Hindlimb muscle (tissue), 1 donor: ENCODE measurements at regions not wholly inside any gene's neighbourhood (a gene's known extent, or its start where the extent isn't known, plus 50 kb on each side); places are given as distances from the start of the nearest gene placed in this dataset.
"Not testable (repeated sequence)": the region's sequence is repeated elsewhere in the genome, so short reads cannot be mapped to it uniquely, and the experiment has no call there.

Experiments used
- DNase-seq: peaks from one replicate; pipeline ENCODE4 v3.0.0-alpha.2; 2013

- DNase-seq, result no peak
Measured at GRCh38 chr15:36090286-36090946, 489.0 kb upstream of the CDIN1 start.

DNA sequence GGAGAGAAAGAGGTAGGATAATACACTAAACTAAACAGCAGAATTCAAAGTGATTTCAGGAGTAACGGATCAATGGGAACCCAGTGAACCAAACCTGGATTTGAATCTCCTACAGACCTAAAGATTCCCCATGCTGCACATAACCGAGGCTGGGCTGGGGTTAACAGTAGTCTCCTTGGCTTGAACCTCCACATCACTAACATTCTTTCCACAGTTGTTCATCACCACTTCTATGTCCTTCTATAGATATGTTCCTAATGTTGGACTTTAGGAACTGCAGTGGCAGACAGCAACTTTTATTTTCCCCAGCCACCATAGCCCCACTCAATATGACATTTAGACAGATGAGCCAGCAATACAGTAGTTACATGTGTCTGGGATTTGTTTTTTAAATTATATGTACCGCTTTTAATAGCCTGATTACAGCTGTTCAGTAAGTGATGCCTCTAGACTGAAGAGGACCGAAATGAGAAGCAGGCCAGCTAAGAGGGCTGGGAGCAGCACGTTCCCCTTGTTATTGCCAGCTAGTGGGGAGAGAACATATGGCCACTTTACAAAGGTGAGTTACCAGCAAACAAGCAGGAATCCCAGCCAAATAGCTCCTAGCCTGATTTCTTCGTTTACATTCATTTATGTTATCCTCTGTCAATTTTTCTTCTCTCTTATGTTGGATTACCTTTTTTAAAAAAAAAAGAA lies 472.6 kb upstream of the CDIN1 start:
- DNase-seq, result no peak

DNA sequence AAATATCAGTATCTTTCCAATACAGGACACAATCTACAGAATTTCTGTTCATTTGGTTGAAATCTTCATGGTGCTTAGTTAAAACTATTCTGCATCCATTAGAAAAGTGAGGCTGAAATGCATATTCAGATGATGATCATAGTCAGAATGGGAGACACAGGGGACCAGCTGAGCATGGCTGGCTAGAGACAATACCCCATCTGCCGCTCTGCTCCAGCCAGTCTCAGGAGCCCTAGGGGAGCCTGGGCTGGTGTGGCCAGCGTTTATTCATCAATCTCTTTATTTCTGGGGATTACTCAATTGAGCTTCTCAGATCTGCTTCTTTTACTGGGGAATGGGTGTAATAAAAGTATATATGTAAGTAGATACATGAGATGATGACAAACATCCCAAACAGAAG lies 470.9 kb upstream of the CDIN1 start:
- no peak for DNase-seq

DNA sequence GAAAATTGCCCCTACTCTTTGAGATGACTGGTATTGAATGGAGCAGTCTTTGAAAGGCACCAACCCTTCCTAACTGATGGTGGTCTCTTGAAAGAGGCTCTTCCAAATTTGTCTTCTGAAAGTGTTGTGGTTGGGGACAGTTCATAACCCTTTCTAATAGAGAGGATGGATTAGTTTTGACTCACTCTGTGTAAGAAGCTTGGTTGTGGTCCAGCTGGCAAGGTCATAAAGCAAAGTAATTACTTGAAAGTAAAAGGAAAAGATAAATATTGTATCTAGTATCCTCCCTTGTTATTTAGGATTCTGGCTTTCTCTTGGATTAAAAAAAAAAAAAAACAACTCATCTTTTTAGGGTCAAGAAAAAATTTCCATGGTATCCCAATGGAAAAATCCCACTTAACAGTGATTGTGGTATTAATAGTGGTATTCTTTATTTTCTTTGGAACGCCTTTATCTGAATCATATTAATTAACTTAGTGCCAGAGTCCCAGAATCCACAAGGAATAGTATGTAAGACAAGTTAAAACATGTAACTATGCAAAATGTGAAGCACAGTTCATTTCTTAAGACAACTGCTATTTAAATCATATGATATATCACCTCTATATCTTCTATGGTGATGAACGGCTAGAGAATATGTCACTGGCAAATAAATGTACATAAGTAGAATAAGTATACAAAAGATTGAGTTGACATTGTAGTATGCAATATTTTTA lies 469.3 kb upstream of the CDIN1 start:
- no peak for DNase-seq

DNA sequence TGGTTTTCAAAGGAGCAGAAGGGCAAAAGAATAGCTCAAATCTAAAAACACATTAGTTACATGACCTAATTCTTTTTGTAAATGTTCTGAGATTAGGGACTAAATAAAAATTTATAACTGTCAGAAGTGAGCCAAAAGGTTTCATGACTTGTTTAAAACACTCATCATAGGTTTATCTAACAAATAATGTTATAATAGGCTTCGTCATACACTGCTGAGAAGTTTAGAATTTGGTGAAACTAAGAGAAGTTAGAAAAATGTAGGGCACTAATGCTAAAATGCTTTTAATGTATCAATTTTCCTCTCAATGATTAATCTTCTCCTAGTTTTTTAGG lies 468.8 kb upstream of the CDIN1 start:
- no peak for DNase-seq

DNA sequence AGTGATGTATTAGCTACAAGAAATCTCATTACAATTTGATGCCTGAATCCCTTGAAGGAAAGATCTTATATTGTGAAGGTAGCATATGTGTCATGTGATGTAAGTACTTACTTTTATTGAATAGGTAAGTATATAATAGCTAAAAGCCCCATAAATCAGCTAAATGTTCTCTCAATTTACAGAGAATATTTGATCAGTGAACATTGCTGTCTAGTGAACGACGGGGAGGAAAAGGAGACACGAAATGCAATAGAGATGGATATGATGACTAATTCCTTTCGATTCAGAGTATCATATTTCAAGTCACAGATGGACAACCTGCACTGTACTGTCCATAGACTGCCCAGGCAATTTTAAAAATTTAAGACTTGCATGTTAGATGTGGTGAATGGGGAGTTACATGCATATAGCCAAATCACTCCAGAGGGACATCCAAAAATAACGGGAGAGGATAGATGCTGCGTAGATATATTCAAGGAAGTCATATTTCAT lies 462.1 kb upstream of the CDIN1 start:
- DNase-seq, result no peak

DNA sequence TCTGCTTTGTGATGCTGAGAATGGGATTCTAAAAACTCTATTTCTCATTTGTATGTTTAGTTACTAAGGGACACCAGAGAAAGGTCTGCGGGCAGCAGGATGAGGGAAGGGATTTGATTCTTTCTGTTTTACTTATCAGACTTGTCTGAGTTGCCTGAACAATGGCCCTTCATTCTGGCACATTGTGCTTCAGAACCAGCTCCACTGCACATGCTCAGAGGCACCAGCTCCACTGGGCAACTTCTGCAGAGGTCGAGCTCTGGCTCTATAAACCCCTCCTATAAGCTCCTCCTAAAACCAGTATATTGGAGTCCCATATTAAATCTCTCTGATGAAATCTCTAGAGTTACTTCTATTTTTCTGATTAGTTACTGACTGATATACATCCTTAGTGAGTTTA lies 453.2 kb upstream of the CDIN1 start:
- DNase-seq, result no peak

GRCh38 chr15:36130641-36131310 lies 448.6 kb upstream of the CDIN1 start:
- DNase-seq, result no peak

GRCh38 chr15:36133742-36134141 lies 445.7 kb upstream of the CDIN1 start:
- no peak for DNase-seq

DNA sequence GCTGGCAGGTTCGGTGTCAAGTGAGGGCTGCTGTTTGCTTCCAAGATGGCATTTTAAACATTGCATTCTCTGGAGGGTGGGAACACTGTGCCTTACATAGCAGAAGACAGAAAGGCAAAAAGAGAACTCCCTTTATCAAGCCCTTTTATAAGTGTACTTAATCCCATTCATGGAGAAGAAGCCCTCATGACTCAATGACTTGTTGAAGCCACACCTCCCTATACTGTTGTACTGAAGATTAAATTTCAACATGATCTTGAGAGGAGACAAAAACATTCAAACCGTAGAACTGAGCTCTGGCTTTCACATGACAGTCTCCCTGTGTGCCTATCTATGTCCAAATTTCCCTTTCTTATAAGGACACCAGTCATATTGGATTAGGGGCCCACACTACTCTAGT lies 443.4 kb upstream of the CDIN1 start:
- no peak for DNase-seq

DNA sequence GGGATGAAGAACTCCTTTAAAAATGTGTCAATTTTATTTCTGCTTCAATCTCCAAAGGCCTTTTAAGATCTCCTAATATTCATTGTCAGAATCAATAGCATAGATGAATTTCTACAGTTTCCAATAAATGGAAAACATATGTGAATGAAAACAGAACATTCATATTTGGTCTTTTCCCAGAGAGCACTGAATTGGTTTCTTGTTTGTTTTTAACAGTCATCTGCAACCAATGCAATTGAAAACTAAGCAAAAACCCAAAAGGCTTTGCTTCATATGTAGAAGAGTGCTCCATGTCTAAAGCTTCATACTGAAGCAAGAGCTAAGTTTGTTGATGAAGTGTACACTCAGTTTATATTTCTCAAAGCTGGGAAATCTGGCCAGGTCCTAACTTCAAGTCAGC lies 426.5 kb upstream of the CDIN1 start:
- no peak for DNase-seq

GRCh38 chr15:36156879-36157427 lies 422.5 kb upstream of the CDIN1 start:
- DNase-seq, result no peak

DNA sequence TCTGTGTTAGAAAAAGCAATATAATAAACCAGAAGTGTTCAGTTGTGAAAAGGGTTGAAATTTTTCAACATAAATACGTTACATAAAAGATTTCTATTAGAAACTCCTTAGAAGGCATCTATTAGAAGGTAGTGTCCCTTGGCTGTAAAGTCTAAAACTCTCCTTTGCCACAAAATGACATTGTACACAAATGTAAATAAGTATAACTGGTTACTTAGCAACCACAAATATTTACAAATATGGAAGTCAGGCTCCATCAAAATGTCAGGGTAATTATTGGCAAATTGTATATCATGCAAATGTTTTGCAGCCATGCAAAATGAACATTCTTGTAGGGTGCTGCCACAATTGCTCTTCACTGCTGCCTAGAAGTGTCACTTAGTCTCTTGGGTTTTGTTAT lies 419.1 kb upstream of the CDIN1 start:
- no peak for DNase-seq

- DNase-seq, result no peak
Measured at GRCh38 chr15:36161108-36161507, 418.3 kb upstream of the CDIN1 start.

GRCh38 chr15:36161771-36162212 lies 417.6 kb upstream of the CDIN1 start:
- DNase-seq, result no peak

- DNase-seq, result not testable (repeated sequence)
Measured at GRCh38 chr15:36163983-36164382, 415.4 kb upstream of the CDIN1 start.

- DNase-seq, result no peak
Measured at GRCh38 chr15:36172955-36173354, 406.5 kb upstream of the CDIN1 start.

DNA sequence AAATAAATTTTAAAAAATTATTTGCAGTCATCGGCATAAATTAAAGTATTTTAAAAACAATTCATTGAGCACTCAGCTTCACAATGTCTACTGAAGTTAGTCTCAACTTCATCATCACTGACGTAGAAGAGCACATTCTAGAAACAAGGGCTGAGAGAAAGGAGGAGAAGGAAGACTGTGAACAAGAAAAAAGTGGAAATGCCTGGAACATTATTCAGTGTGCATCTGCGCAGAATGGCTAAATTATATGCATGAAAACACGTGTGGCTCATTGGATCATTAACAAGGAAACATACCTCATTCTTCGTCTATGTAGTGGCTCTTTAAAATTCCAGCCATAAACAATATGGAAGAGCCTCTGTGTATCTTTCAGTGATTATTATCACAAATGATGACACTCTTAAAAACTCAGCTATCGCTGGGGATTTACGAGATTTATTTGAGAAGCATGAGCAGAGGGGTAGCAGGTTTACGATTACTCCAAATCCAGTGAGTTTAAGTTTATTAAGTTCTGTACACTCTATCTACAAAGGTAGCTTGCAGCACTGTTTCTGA lies 404.2 kb upstream of the CDIN1 start:
- DNase-seq, result no peak

DNA sequence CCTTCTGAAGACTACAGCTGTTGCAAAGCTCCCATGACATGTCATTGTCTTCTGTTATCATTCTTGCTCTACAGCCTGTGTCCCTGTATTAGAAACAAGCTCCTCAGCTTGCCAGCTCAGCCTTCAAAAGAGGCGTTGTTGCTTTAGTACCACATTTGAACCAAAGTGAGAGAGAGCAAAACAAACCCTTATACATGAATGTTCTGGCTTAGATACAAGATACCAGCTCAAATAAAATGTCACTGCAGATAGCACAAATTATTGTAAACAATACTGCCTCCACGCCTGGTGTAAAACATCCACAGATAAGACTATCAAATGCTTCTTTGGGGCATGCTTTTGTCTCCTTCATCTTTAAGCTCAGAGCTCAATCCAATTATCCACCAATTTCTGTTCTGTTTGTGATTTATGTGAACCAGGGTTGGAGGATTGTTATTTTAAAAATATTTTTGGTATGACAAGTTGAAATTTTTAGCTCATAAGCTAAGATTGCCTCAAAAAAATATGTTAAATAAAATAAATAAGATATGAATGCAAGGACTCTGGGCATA lies 403.6 kb upstream of the CDIN1 start:
- DNase-seq, result no peak

- no peak for DNase-seq
Measured at GRCh38 chr15:36177590-36178302, 401.7 kb upstream of the CDIN1 start.

DNA sequence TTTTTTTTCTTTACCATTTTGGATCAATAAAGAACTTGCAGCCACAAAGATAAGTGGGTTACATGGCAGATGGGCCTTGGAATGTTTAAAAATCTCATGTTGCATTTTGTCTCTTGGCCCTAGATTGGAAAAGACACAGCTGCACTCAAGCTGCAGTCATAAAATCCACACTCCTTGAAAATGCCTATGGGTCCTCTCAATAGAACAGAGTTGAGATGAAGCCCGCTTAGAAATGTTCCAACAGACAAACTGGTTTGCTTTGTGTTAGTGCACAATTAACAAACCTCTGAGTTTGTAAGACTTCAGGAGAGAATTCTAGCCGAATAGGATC lies 401.2 kb upstream of the CDIN1 start:
- no peak for DNase-seq

GRCh38 chr15:36183201-36183600 lies 396.2 kb upstream of the CDIN1 start:
- DNase-seq, result no peak
